Smooth muscle cell (in vitro differentiated cells): ENCODE measurements at regions not wholly inside any gene's neighbourhood (a gene's known extent, or its start where the extent isn't known, plus 50 kb on each side); places are given as distances from the start of the nearest gene placed in this dataset.

Experiments
- DNase-seq: peaks from one replicate; lab custom pipeline; 2025; ENCODE audit not compliant: unreplicated experiment; lab: John Stamatoyannopoulos, UW
- H2AFZ ChIP-seq: fragments of 200-600 bp; sonication (generic); 2 replicates; pipeline ENCODE4 v1.6.0; 2016; ENCODE audit warnings: antibody characterized with exemption, low read depth, mild to moderate bottlenecking
- H3F3A ChIP-seq: fragments of 200-600 bp; sonication (generic); 2 replicates; pipeline ENCODE4 v1.6.0; 2017; ENCODE audit warnings: antibody characterized with exemption, low read depth
- H3K27ac ChIP-seq: fragments of 200-600 bp; sonication (generic); 2 replicates; pipeline ENCODE4 v1.5.1; 2016; ENCODE audit warnings: low read depth, mild to moderate bottlenecking
- H3K27me3 ChIP-seq: fragments of 200-600 bp; sonication (generic); 2 replicates; pipeline ENCODE4 v1.6.1; 2016; ENCODE audit warnings: low read depth, mild to moderate bottlenecking
- H3K36me3 ChIP-seq: fragments of 200-600 bp; sonication (generic); 2 replicates; pipeline ENCODE4 v1.5.1; 2016; ENCODE audit warnings: low read depth
- H3K4me1 ChIP-seq: fragments of 200-600 bp; sonication (generic); 2 replicates; pipeline ENCODE4 v1.5.1; 2016; ENCODE audit warnings: low read depth
- H3K4me2 ChIP-seq: fragments of 200-600 bp; sonication (generic); 2 replicates; pipeline ENCODE4 v1.6.0; 2016; ENCODE audit warnings: mild to moderate bottlenecking
- H3K4me3 ChIP-seq: fragments of 200-600 bp; sonication (generic); 2 replicates; pipeline ENCODE4 v1.5.1; 2016; ENCODE audit warnings: mild to moderate bottlenecking
- H3K79me2 ChIP-seq: fragments of 200-600 bp; sonication (generic); 2 replicates; pipeline ENCODE4 v1.6.0; 2016; ENCODE audit warnings: low read depth, mild to moderate bottlenecking
- H3K9ac ChIP-seq: fragments of 200-600 bp; sonication (generic); 2 replicates; pipeline ENCODE4 v1.6.0; 2016; ENCODE audit warnings: low read depth
- H3K9me3 ChIP-seq: fragments of 200-600 bp; sonication (generic); replicated peaks from 2 replicates; pipeline ENCODE4 v1.5.1; 2016; ENCODE audit warnings: low read depth
- H4K20me1 ChIP-seq: fragments of 200-600 bp; sonication (generic); 2 replicates; pipeline ENCODE4 v1.6.0; 2016; ENCODE audit warnings: low read depth
- WGBS: methylation state at CpG from one replicate; pipeline ENCODE4 v1.1.7; 2016; ENCODE audit warnings: low lambda C conversion rate; 5-methylcytosine and 5-hydroxymethylcytosine counted together
- TF ChIP-seq, protein P1 (sequence below): fragments of 200-600 bp; sonication (generic); IDR thresholded peaks from 2 replicates; pipeline ENCODE4 v1.5.1; 2017; ENCODE audit warnings: borderline replicate concordance, mild to moderate bottlenecking, antibody characterized with exemption; ENCODE audit not compliant: insufficient read depth, poor library complexity, severe bottlenecking

DNA sequence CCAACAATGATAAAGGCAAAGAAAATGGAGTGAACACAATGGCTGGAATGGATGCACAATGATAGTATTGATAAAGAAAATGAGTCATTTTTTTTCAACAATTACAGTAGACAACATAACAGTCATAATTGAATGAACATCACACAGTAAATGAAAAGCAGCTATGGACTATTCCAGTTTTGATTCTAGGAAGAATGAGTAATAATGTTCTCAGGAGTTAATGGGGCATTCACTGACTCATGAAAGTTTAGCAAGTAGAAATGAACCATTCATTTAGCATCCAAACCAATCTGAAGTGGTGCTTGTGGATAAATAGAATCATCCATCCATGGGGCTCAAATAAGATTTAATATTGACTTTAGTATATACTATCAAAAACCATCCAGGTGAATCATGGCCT lies 1029.5 kb upstream of the GJE1 start:
- no peak overlapping the region for H3K4me3 ChIP-seq
- H4K20me1 ChIP-seq: no peaks in the 10 kb centered on the region
- H3K4me1 ChIP-seq: peaks cover 4% of the 10 kb centered on the region
- no peak overlapping the region for H3K9ac ChIP-seq
- no peaks in the 10 kb centered on the region for H3K36me3 ChIP-seq
- H3K4me2 ChIP-seq: no peak overlapping the region
- no peaks in the 10 kb centered on the region for H3F3A ChIP-seq
- H2AFZ ChIP-seq: no peak overlapping the region
- TF ChIP-seq, protein P1, sequence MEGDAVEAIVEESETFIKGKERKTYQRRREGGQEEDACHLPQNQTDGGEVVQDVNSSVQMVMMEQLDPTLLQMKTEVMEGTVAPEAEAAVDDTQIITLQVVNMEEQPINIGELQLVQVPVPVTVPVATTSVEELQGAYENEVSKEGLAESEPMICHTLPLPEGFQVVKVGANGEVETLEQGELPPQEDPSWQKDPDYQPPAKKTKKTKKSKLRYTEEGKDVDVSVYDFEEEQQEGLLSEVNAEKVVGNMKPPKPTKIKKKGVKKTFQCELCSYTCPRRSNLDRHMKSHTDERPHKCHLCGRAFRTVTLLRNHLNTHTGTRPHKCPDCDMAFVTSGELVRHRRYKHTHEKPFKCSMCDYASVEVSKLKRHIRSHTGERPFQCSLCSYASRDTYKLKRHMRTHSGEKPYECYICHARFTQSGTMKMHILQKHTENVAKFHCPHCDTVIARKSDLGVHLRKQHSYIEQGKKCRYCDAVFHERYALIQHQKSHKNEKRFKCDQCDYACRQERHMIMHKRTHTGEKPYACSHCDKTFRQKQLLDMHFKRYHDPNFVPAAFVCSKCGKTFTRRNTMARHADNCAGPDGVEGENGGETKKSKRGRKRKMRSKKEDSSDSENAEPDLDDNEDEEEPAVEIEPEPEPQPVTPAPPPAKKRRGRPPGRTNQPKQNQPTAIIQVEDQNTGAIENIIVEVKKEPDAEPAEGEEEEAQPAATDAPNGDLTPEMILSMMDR: no peak
- DNase-seq: no peak
- no peaks in the 10 kb centered on the region for H3K27me3 ChIP-seq
- no peak overlapping the region for H3K27ac ChIP-seq
- H3K79me2 ChIP-seq: no peaks in the 10 kb centered on the region
- no peaks in the 10 kb centered on the region for H3K9me3 ChIP-seq

DNA sequence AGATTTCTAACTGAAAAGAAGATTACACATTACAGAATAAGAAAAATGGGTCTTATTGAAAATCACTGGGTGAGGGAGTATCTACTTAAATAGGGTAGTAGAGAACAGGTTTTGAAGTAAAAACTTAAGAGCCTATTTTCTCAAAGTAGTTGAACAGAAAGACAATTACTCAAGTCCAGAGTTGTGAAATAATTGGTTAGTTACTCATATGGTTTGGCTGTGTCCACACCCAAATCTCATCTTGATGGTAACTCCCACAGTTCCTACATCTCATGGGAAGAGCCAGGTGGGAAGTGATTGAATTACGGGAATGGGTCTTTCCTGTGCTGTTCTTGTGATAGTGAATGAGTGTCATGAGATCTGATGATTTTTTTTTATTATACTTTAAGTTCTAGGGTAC lies 1035.3 kb upstream of the GJE1 start:
- H3K4me2 ChIP-seq: no peak overlapping the region
- DNase-seq: no peak
- no peak overlapping the region for H2AFZ ChIP-seq
- WGBS: 82% methylated on average over 1 of the region's 1 CpG
- H3K4me1 ChIP-seq: no peaks in the 10 kb centered on the region
- no peak overlapping the region for H3K4me3 ChIP-seq
- no peaks in the 10 kb centered on the region for H4K20me1 ChIP-seq
- no peaks in the 10 kb centered on the region for H3K9me3 ChIP-seq
- TF ChIP-seq, protein P1: no peak
- H3K27me3 ChIP-seq: no peaks in the 10 kb centered on the region
- no peak overlapping the region for H3K9ac ChIP-seq
- no peak overlapping the region for H3K27ac ChIP-seq
- no peaks in the 10 kb centered on the region for H3K36me3 ChIP-seq
- H3F3A ChIP-seq: no peaks in the 10 kb centered on the region
- no peaks in the 10 kb centered on the region for H3K79me2 ChIP-seq

DNA sequence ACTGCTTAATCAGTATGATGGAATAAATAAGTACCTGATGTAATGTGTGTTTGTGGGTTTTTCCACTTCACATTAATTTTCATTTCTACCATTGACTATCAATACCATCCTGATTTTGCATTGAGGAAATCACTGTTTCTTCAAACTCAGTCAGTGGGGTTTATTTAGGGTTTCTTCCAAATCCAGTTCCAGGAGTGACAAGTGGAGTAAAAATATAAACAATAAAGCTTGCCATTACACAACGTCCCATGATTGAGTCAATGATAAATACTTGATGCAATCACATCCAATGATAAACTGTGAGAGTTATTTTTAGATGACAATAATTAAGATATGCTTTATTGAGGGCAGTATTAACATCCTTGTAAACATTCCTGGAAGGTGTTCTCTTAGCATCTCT lies 1037.4 kb upstream of the GJE1 start:
- DNase-seq: no peak
- no peaks in the 10 kb centered on the region for H4K20me1 ChIP-seq
- no peaks in the 10 kb centered on the region for H3K9me3 ChIP-seq
- no peaks in the 10 kb centered on the region for H3K4me1 ChIP-seq
- H3K4me2 ChIP-seq: no peak overlapping the region
- no peak overlapping the region for H3K4me3 ChIP-seq
- H2AFZ ChIP-seq: no peak overlapping the region
- no peaks in the 10 kb centered on the region for H3K79me2 ChIP-seq
- TF ChIP-seq, protein P1: no peak
- H3K9ac ChIP-seq: no peak overlapping the region
- no peak overlapping the region for H3K27ac ChIP-seq
- WGBS: 80% methylated on average over 1 of the region's 1 CpG
- no peaks in the 10 kb centered on the region for H3K27me3 ChIP-seq
- H3F3A ChIP-seq: no peaks in the 10 kb centered on the region
- no peaks in the 10 kb centered on the region for H3K36me3 ChIP-seq

- TF ChIP-seq, protein P1: no peak
- Histone ChIP-seq H3K27me3 (no peaks in the 10 kb centered on the region), H3K9ac (no peak overlapping the region), H3F3A (no peaks in the 10 kb centered on the region), H2AFZ (peak overlapping the region; percentile 30), H3K79me2 (no peaks in the 10 kb centered on the region), H3K27ac (no peak overlapping the region), H3K4me3 (no peak overlapping the region), H3K36me3 (no peaks in the 10 kb centered on the region), H3K4me2 (no peak overlapping the region), H3K9me3 (no peaks in the 10 kb centered on the region), H3K4me1 (no peaks in the 10 kb centered on the region), H4K20me1 (no peaks in the 10 kb centered on the region)
- DNase-seq: no peak
Observed at GRCh38 chr6:141088171-141088570, 1044.6 kb upstream of the GJE1 start.
